ENCODE measurements at regions not wholly inside any gene's neighbourhood (a gene's known extent, or its start where the extent isn't known, plus 50 kb on each side); places are given as distances from the start of the nearest gene placed in this dataset.

- Histone ChIP-seq H3K4me3 (ENCODE audit: low read length) (no peak overlapping the region), H4K20me1 (ENCODE audit: insufficient read depth, low read length) (no peaks in the 10 kb centered on the region), H3K79me2 (ENCODE audit: low read length) (no peaks in the 10 kb centered on the region), H3K9me3 (ENCODE audit: insufficient read depth, low read length) (no peaks in the 10 kb centered on the region), H2AFZ (ENCODE audit: low read depth, low read length) (no peak overlapping the region), H3K36me3 (replicated peaks; ENCODE audit: low read depth, low read length) (no peaks in the 10 kb centered on the region), H3K27me3 (ENCODE audit: low read depth, low read length) (peaks cover 46% of the 10 kb centered on the region), H3K4me1 (ENCODE audit: low read length) (no peaks in the 10 kb centered on the region), H3K9ac (ENCODE audit: low read length) (no peak overlapping the region), H3K27ac (ENCODE audit: low read length) (no peak overlapping the region), H3K4me2 (ENCODE audit: low read length) (no peak overlapping the region)
- TF ChIP-seq EZH2phosphoT487 (IDR thresholded peaks at IDR 0.05; ENCODE audit: low read depth) (no peak), CTCF (IDR thresholded peaks at IDR 0.05; ENCODE audit: low read depth, low read length) (no peak)
Measured at GRCh38 chr18:47316924-47317323, 65.5 kb upstream of the SKOR2 start.

GRCh38 chr18:47313901-47314300 lies 62.4 kb upstream of the SKOR2 start:
- Histone ChIP-seq H2AFZ (ENCODE audit: low read depth, low read length) (no peak overlapping the region), H3K9me3 (ENCODE audit: insufficient read depth, low read length) (no peaks in the 10 kb centered on the region), H3K4me1 (ENCODE audit: low read length) (no peaks in the 10 kb centered on the region), H3K9ac (ENCODE audit: low read length) (no peak overlapping the region), H3K27ac (ENCODE audit: low read length) (no peak overlapping the region), H3K36me3 (replicated peaks; ENCODE audit: low read depth, low read length) (no peaks in the 10 kb centered on the region), H3K4me3 (ENCODE audit: low read length) (no peak overlapping the region), H3K79me2 (ENCODE audit: low read length) (no peaks in the 10 kb centered on the region), H3K4me2 (ENCODE audit: low read length) (no peak overlapping the region), H4K20me1 (ENCODE audit: insufficient read depth, low read length) (no peaks in the 10 kb centered on the region), H3K27me3 (ENCODE audit: low read depth, low read length) (peaks cover 34% of the 10 kb centered on the region; the same call in 1 of the 2 replicates)
- TF ChIP-seq EZH2phosphoT487 (IDR thresholded peaks at IDR 0.05; ENCODE audit: low read depth) (no peak), CTCF (IDR thresholded peaks at IDR 0.05; ENCODE audit: low read depth, low read length) (no peak)

- Histone ChIP-seq H4K20me1 (ENCODE audit: insufficient read depth, low read length) (no peaks in the 10 kb centered on the region), H3K27ac (ENCODE audit: low read length) (no peak overlapping the region), H2AFZ (ENCODE audit: low read depth, low read length) (no peak overlapping the region), H3K27me3 (ENCODE audit: low read depth, low read length) (peaks cover 20% of the 10 kb centered on the region; the same call in 1 of the 2 replicates), H3K9ac (ENCODE audit: low read length) (no peak overlapping the region), H3K4me1 (ENCODE audit: low read length) (no peaks in the 10 kb centered on the region), H3K79me2 (ENCODE audit: low read length) (no peaks in the 10 kb centered on the region), H3K9me3 (ENCODE audit: insufficient read depth, low read length) (no peaks in the 10 kb centered on the region), H3K4me3 (ENCODE audit: low read length) (no peak overlapping the region), H3K36me3 (replicated peaks; ENCODE audit: low read depth, low read length) (no peaks in the 10 kb centered on the region), H3K4me2 (ENCODE audit: low read length) (no peak overlapping the region)
- TF ChIP-seq EZH2phosphoT487 (IDR thresholded peaks at IDR 0.05; ENCODE audit: low read depth) (no peak), CTCF (IDR thresholded peaks at IDR 0.05; ENCODE audit: low read depth, low read length) (no peak)
Measured at GRCh38 chr18:47311585-47311984, 60.1 kb upstream of the SKOR2 start.
